ENCODE measurements at regions not wholly inside any gene's neighbourhood (a gene's known extent, or its start where the extent isn't known, plus 50 kb on each side); places are given as distances from the start of the nearest gene placed in this dataset.
"Not testable (repeated sequence)": the region's sequence is repeated elsewhere in the genome, so short reads cannot be mapped to it uniquely, and the experiment has no call there.

- no peaks in the 10 kb centered on the region for H3K36me3 ChIP-seq
- TF ChIP-seq POLR2A (IDR thresholded peaks at IDR 0.05) = no peak
- TF ChIP-seq, protein P1, sequence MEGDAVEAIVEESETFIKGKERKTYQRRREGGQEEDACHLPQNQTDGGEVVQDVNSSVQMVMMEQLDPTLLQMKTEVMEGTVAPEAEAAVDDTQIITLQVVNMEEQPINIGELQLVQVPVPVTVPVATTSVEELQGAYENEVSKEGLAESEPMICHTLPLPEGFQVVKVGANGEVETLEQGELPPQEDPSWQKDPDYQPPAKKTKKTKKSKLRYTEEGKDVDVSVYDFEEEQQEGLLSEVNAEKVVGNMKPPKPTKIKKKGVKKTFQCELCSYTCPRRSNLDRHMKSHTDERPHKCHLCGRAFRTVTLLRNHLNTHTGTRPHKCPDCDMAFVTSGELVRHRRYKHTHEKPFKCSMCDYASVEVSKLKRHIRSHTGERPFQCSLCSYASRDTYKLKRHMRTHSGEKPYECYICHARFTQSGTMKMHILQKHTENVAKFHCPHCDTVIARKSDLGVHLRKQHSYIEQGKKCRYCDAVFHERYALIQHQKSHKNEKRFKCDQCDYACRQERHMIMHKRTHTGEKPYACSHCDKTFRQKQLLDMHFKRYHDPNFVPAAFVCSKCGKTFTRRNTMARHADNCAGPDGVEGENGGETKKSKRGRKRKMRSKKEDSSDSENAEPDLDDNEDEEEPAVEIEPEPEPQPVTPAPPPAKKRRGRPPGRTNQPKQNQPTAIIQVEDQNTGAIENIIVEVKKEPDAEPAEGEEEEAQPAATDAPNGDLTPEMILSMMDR (IDR thresholded peaks at IDR 0.05) = no peak
Measured at GRCh38 chr2:47720559-47720958, 62.4 kb upstream of the MSH6 start.

GRCh38 chr2:47720036-47720435 is 62.9 kb upstream of the MSH6 start:
- H3K4me1 ChIP-seq = peaks cover 0 to 8% (median 3%) of the 10 kb centered on the region in 4 donors

More at GRCh38 chr2:47720559-47720958, 62.4 kb upstream of the MSH6 start:
- no peak overlapping the region for H3K4me3 ChIP-seq
- no peaks in the 10 kb centered on the region for H3K9me3 ChIP-seq
- no peak overlapping the region for H3K27ac ChIP-seq
- peaks cover 0 to 8% (median 3%) of the 10 kb centered on the region in 4 donors for H3K4me1 ChIP-seq
- no peak for DNase-seq
- no peaks in the 10 kb centered on the region for H3K27me3 ChIP-seq

GRCh38 chr2:47719099-47719498 is 63.8 kb upstream of the MSH6 start:
- no peak for DNase-seq
- TF ChIP-seq POLR2A (IDR thresholded peaks at IDR 0.05) = no peak
- TF ChIP-seq, protein P1 (IDR thresholded peaks at IDR 0.05) = no peak
- H3K4me3 ChIP-seq = no peak overlapping the region
- H3K4me1 ChIP-seq = peaks cover 0 to 8% (median 0%) of the 10 kb centered on the region in 4 donors
- no peaks in the 10 kb centered on the region for H3K9me3 ChIP-seq
- H3K36me3 ChIP-seq = no peaks in the 10 kb centered on the region
- no peaks in the 10 kb centered on the region for H3K27me3 ChIP-seq
- H3K27ac ChIP-seq = no peak overlapping the region

More at GRCh38 chr2:47720036-47720435, 62.9 kb upstream of the MSH6 start:
- H3K4me3 ChIP-seq = no peak overlapping the region
- no peak for DNase-seq
- no peak for TF ChIP-seq POLR2A (IDR thresholded peaks at IDR 0.05)
- TF ChIP-seq, protein P1 (IDR thresholded peaks at IDR 0.05) = no peak
- H3K9me3 ChIP-seq = no peaks in the 10 kb centered on the region
- no peak overlapping the region for H3K27ac ChIP-seq
- no peaks in the 10 kb centered on the region for H3K36me3 ChIP-seq
- no peaks in the 10 kb centered on the region for H3K27me3 ChIP-seq

DNA sequence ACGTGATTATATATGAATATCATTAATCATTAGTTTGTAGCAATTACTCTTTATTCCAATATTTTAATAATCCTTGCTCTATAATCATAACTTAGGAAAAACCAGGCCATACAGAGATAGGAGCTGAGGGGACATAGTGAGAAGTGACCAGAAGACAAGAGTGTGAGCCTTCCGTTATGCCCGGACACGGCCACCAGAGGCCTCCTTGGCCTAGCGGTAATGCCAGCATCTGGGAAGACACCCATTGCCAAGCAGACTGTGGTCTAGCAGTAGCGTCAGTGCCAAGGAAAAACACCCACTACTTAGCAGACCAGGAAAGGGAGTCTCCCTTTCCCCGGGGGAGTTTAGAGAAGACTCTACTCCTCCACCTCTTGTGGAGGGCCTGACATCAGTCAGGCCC is 66.6 kb upstream of the MSH6 start:
- not testable (repeated sequence) for H3K27me3 ChIP-seq, H3K9me3 ChIP-seq, H3K4me3 ChIP-seq, DNase-seq, H3K27ac ChIP-seq, H3K36me3 ChIP-seq, H3K4me1 ChIP-seq

DNA sequence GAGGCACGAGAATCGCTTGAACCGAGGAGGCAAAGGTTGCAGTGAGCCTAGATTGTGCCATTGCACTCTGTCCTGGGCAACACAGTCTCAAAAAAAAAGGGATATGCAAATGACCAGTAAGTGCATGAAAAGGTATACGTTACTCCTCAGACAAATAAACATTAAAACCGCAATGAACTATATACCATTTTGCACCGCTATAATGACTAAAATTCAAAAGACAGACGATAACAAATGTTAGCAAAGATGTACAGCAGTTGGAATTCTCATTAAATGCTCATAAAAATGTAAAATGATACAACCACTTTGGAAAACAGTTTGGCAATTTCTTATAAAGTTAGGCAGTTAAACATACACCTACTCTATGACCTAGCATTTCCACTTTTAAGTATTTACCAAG is 67.4 kb upstream of the MSH6 start:
- no peak overlapping the region for H3K27ac ChIP-seq
- no peaks in the 10 kb centered on the region for H3K9me3 ChIP-seq
- TF ChIP-seq, protein P1 (IDR thresholded peaks at IDR 0.05) = no peak
- no peak for TF ChIP-seq POLR2A (IDR thresholded peaks at IDR 0.05)
- H3K27me3 ChIP-seq = no peaks in the 10 kb centered on the region
- H3K4me1 ChIP-seq = no peaks in the 10 kb centered on the region
- no peak for DNase-seq
- no peak overlapping the region for H3K4me3 ChIP-seq
- no peaks in the 10 kb centered on the region for H3K36me3 ChIP-seq

DNA sequence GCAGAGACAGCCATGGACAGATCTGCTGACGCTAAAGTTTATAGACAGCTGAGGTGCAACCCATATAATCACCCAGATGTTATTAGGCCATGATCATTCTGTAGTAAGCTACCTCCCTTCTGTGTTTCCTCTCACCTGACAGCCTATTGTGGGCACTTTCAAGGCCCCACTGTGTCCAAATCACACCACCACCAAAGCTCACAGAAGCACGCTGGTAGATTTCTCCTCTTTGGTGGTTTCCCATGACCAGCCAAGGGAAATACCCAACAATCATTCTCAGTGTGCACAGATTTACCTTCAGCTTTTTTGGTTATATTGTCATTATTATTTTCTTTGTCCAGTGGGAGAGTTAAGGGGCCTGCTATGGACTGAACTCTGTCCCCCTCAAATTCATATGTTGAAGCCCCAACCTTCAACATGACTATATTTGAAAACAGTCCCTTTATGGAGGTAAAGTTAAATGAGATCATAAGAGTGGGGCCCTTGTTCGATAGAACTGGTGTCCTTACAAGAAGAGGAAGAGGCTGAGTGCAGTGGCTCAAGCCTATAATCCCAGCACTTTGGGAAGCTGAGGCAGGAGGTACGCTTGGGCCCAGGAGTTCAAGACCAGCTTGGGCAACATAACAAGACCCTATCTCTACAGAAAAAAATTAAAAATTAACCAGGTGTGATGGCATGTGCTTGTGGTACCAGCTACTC is 74.0 kb upstream of the MSH6 start:
- no peaks in the 10 kb centered on the region for H3K9me3 ChIP-seq
- no peaks in the 10 kb centered on the region for H3K36me3 ChIP-seq
- no peak for TF ChIP-seq POLR2A (IDR thresholded peaks at IDR 0.05)
- TF ChIP-seq, protein P1 (IDR thresholded peaks at IDR 0.05) = no peak
- no peak overlapping the region for H3K4me3 ChIP-seq
- H3K27ac ChIP-seq = no peak overlapping the region
- H3K27me3 ChIP-seq = no peaks in the 10 kb centered on the region
- H3K4me1 ChIP-seq = no peaks in the 10 kb centered on the region
- DNase-seq = no peak
